Gastroesophageal sphincter (tissue), 4 donors: ENCODE measurements at regions not wholly inside any gene's neighbourhood (a gene's known extent, or its start where the extent isn't known, plus 50 kb on each side); places are given as distances from the start of the nearest gene placed in this dataset.
A peak's percentile ranks its signal among the peaks of the same experiment; 100 is the strongest.

Experiments
- ATAC-seq: fragments of 150-250 bp; one replicate; pipeline ENCODE4 v1.9.1; 2016; ENCODE audit warnings: mild to moderate bottlenecking, moderate library complexity
- H3K27ac ChIP-seq, 4 donors: fragments of 200-600 bp; sonication (generic) in 3 of 4; 1 replicate in 3 of 4; 2 replicates in 1 of 4; pipeline ENCODE4 v1.5.1; 2016 to 2019
- H3K27me3 ChIP-seq: fragments of 200-600 bp; sonication (generic); one replicate; pipeline ENCODE4 v1.5.1; 2019
- H3K36me3 ChIP-seq, 2 donors: fragments of 200-600 bp; sonication (generic); one replicate each; pipeline ENCODE4 v1.5.1; 2019; ENCODE audit warnings: control low read depth in 1 of 2
- H3K4me1 ChIP-seq, 3 donors: fragments of 200-600 bp; sonication (generic); 1 replicate in 2 of 3; 2 replicates in 1 of 3; pipeline ENCODE4 v1.5.1; 2016 to 2019; ENCODE audit warnings: control low read depth in 2 of 3
- H3K4me3 ChIP-seq, 2 donors: fragments of 200-600 bp; sonication (generic); one replicate each; pipeline ENCODE4 v1.5.1; 2019; ENCODE audit warnings: mild to moderate bottlenecking in 1 of 2, moderate library complexity in 1 of 2
- H3K9me3 ChIP-seq, 3 donors: fragments of 200-600 bp; sonication (generic); one replicate each; pipeline ENCODE4 v1.5.1; 2017 to 2019; ENCODE audit warnings: control low read depth in 2 of 3
- CTCF ChIP-seq, 4 experiments: fragments of 200-600 bp in 2 of 4; fragments of 450-650 bp in 2 of 4; sonication (generic) in 1 of 4; IDR thresholded peaks; one replicate each; pipeline ENCODE4 v1.5.1; 2017 to 2019; ENCODE audit warnings: antibody characterized with exemption in 4 of 4, mild to moderate bottlenecking in 2 of 4, moderate library complexity in 2 of 4
- EP300 ChIP-seq: sonication (generic); formaldehyde crosslinking; IDR thresholded peaks from one replicate; pipeline ENCODE4 v1.6.1; 2017; ENCODE audit warnings: antibody characterized with exemption, mild to moderate bottlenecking
- POLR2A ChIP-seq, 2 donors: fragments of 450-650 bp; IDR thresholded peaks; one replicate each; pipeline ENCODE4 v1.6.1; 2017; ENCODE audit warnings: antibody characterized with exemption in 2 of 2, mild to moderate bottlenecking in 2 of 2, moderate library complexity in 1 of 2
- POLR2AphosphoS5 ChIP-seq: sonication (generic); formaldehyde crosslinking; IDR thresholded peaks from one replicate; pipeline ENCODE4 v1.6.1; 2017; ENCODE audit warnings: antibody characterized with exemption
- WGBS, 2 donors: methylation state at CpG; one replicate each; pipeline ENCODE4 v1.1.5; 2018; ENCODE audit warnings: low coverage in 1 of 2; 5-methylcytosine and 5-hydroxymethylcytosine counted together

- 96% methylated on average over 6 of the region's 24 CpGs; no CpG with 5 or more reads in 1 of the 2 donors for WGBS, 2 donors
- TF ChIP-seq CTCF (IDR thresholded peaks at IDR 0.05) (no peak), POLR2A (IDR thresholded peaks at IDR 0.05) (no peak), POLR2AphosphoS5 (no peak), EP300 (no peak)
- ATAC-seq: no peak
Observed at GRCh38 chr2:8625399-8626300, 56.2 kb upstream of the ID2 start.

GRCh38 chr2:8626572-8626971 lies 55.3 kb upstream of the ID2 start:
- H3K36me3 ChIP-seq: no peaks in the 10 kb centered on the region
- WGBS, 2 donors: 100% methylated on average over 2 of the region's 8 CpGs; no CpG with 5 or more reads in 1 of the 2 donors
- H3K4me1 ChIP-seq: no peaks in the 10 kb centered on the region
- TF ChIP-seq POLR2A (IDR thresholded peaks at IDR 0.05) (no peak), EP300 (no peak), CTCF (IDR thresholded peaks at IDR 0.05) (no peak), POLR2AphosphoS5 (no peak)
- ATAC-seq: no peak
- H3K9me3 ChIP-seq: no peaks in the 10 kb centered on the region
- no peaks in the 10 kb centered on the region for H3K27me3 ChIP-seq
- no peak overlapping the region for H3K27ac ChIP-seq
- H3K4me3 ChIP-seq: no peak overlapping the region

More at GRCh38 chr2:8625399-8626300, 56.2 kb upstream of the ID2 start:
- Histone ChIP-seq H3K4me3 (no peak overlapping the region), H3K36me3 (no peaks in the 10 kb centered on the region), H3K4me1 (no peaks in the 10 kb centered on the region), H3K27me3 (no peaks in the 10 kb centered on the region), H3K27ac (no peak overlapping the region), H3K9me3 (no peaks in the 10 kb centered on the region)

GRCh38 chr2:8627019-8627691 lies 54.7 kb upstream of the ID2 start:
- TF ChIP-seq EP300 (no peak), CTCF (IDR thresholded peaks at IDR 0.05) (no peak), POLR2A (IDR thresholded peaks at IDR 0.05) (no peak), POLR2AphosphoS5 (no peak)
- no peaks in the 10 kb centered on the region for H3K27me3 ChIP-seq
- WGBS, 2 donors: 90 to 95% methylated on average over 7 to 13 of the region's 20 CpGs
- H3K4me1 ChIP-seq: no peaks in the 10 kb centered on the region
- H3K36me3 ChIP-seq: no peaks in the 10 kb centered on the region
- no peak overlapping the region for H3K27ac ChIP-seq
- no peak overlapping the region for H3K4me3 ChIP-seq
- H3K9me3 ChIP-seq: no peaks in the 10 kb centered on the region
- no peak for ATAC-seq

- Histone ChIP-seq H3K4me3 (no peak overlapping the region), H3K4me1 (no peaks in the 10 kb centered on the region), H3K9me3 (no peaks in the 10 kb centered on the region), H3K36me3 (no peaks in the 10 kb centered on the region), H3K27me3 (no peaks in the 10 kb centered on the region), H3K27ac (no peak overlapping the region)
- TF ChIP-seq CTCF (IDR thresholded peaks at IDR 0.05): peak in 2 of 4 experiments; percentile 43 to 51
- no peak for TF ChIP-seq POLR2A (IDR thresholded peaks at IDR 0.05)
- peak; percentile 29 for ATAC-seq
- 86% methylated on average over 1 of the region's 14 CpGs; no CpG with 5 or more reads in 1 of the 2 donors for whole genome bisulfite sequencing, 2 donors
Observed at GRCh38 chr2:8627692-8628085, 54.2 kb upstream of the ID2 start.
